HG02678 (cell line): ENCODE measurements at regions not wholly inside any gene's neighbourhood (a gene's known extent, or its start where the extent isn't known, plus 50 kb on each side); places are given as distances from the start of the nearest gene placed in this dataset.

Experiments used
- ATAC-seq: cut with Tn5 transposase; IDR thresholded peaks from one replicate; pipeline ENCODE4 v1.9.1; 2021; ENCODE audit warnings: mild to moderate bottlenecking, moderate library complexity; ENCODE audit not compliant: unreplicated experiment

- no peak for ATAC-seq
Observed at GRCh38 chr2:144086965-144087364, 433.0 kb downstream of the ZEB2 start.

- ATAC-seq: no peak
Observed at GRCh38 chr2:144085016-144085415, 434.9 kb downstream of the ZEB2 start.

DNA sequence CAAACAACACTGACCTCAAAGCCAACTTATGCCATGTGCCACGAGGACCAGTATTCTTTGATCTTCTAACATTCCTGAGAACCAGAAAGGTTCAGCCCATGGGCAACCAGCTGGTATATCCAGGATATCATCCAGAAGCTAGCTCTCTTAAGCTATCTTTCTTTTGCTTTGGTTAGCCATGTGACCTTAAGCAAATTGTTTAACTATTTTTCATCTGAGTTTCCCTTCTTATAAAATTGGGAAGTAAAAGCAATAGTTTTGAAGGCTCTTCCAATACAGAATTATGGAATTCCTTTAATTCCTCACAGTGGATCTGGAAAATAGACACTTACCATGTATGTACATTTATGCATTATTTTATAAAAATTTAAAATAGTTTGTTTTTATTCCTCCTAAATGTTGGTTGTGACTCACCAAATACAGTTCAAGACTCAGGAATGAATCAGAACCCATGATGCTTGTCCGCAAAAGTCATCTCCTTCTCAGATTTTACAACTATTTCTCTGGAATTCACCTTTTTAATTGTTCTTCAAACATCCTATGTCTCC lies 435.7 kb downstream of the ZEB2 start:
- no peak for ATAC-seq

DNA sequence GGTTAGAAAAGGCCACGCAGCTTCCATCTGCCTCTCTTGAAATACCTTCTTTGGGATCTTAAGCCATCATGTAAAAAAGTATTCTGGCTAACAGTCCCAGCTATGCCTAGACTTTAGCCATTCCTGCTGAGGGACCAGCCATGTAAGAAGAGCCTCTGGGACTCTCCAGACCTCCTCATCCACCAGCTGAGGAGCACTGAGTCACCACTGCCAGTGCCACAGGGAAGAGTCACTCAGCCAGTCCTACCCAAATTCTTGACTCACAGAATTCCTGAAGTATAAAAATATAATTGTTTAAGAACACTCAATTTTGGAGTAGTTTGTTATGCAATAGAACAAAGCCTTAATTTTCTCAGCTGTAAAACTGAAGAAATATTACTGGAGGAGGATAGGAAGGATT lies 436.7 kb downstream of the ZEB2 start:
- ATAC-seq: no peak

DNA sequence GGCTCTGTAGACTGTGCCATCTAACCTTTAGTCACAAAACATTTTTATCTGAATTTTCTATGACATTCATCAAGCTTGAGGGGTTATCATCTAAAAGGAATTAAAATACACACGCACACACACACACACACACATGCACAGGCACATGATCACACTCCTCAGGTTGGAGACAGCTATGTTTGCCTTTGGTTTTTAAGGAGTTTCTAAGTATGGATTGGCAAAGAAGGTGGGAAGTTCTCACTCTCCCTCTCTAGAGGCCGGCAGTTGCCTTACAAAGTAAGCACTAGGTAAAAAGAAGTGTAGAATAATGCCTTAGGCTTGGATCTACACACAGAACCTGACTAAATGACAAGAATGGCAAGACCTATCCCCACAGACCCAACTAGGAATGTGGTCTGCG lies 437.1 kb downstream of the ZEB2 start:
- no peak for ATAC-seq

GRCh38 chr2:144082327-144082726 lies 437.6 kb downstream of the ZEB2 start:
- no peak for ATAC-seq

GRCh38 chr2:144081272-144081671 lies 438.6 kb downstream of the ZEB2 start:
- no peak for ATAC-seq

DNA sequence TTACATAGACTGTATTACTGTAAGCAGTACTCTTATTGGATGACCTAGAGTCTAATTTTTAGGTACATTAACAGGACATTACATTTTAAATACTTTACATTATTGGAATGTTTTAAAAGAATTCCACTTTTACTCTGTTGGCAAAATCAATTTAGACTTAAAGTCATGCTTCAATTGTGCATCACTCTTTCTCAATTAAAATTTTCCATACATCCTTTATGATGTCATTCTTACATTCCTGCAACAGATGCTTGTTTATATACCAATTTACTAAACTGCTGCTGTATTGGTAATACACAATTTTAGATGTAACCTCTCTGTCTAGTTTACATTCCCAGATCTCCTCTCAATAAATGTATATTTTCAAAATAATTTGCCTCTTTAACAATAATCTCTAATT lies 440.1 kb downstream of the ZEB2 start:
- ATAC-seq: no peak

DNA sequence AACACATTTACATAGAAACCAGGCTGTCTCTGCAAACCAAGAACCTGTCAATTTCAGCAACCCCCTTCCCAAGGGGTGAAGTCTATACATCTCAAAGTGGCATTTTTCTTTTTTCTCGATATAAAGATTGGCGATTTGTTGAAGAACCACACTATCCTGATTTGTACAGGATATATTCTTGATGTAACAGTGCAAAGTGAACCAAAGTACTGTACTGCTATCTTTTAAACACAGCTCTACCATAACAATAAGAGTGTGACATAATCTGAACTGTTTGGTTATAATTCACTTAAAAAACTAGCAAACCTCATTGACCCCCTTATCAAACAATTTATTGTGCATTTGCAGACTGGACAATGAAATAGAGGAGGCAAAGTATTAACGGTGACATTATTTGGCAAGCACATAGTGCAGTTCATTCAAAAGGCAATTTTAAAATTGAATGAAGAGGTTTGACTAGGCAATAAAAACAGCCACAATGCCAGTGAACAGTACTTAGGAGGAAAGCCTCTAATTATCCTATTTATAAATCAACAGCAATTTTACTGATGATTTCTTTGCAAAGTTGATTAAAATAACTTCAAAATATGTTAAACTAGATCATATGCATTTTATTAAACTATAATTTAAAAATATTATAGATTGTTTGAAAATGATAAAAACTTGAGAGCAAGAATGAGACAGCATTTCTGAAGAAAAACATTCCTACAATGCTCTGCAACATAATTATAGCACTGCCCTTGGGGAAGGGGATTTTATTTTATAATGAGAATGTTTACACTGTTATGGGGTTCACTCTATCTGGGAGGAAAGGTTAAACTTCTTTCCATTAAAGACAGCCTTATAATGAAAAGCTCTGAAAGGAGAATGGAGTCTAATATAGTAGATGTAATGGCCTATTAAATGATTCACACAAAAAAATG lies 440.9 kb downstream of the ZEB2 start:
- no peak for ATAC-seq

- ATAC-seq: no peak
Observed at GRCh38 chr2:144078106-144078505, 441.8 kb downstream of the ZEB2 start.

DNA sequence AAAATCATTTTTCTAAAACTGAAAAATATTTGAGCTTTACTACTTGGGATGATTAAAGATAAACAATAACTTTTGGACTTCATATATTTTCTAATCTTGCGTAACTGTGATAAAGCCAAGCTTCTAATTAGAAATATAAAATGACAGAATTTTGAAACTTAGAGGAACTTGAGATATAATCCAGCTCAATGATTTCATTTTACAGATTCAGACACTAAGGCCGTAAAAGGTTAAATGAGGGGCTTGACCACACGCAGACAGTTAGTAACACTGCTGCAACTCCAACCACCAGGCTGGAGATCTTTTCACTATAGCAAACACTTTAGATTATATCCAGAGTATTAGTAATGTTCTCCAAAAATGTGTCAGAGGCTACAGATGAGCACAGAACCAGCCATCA lies 445.5 kb downstream of the ZEB2 start:
- no peak for ATAC-seq

DNA sequence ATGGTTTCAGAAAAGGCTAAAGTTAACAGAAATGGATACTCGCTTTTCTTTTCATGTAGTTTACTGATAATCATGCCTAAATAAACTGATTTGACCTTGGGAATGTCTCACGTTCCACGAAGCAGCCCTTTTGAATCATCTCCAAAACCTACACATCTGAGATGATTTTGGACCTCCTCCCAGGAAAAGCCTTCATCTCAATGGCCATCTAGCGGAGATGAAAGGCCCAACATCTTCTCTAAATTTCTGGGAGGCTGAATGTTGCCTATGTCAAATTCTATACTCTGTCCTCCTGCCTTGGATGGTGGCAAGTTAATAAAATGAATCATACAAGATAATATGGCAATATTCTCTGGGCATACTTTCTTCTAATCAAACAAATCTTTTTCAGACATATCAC lies 448.5 kb downstream of the ZEB2 start:
- no peak for ATAC-seq

- no peak for ATAC-seq
Observed at GRCh38 chr2:144067506-144067905, 452.4 kb downstream of the ZEB2 start.

DNA sequence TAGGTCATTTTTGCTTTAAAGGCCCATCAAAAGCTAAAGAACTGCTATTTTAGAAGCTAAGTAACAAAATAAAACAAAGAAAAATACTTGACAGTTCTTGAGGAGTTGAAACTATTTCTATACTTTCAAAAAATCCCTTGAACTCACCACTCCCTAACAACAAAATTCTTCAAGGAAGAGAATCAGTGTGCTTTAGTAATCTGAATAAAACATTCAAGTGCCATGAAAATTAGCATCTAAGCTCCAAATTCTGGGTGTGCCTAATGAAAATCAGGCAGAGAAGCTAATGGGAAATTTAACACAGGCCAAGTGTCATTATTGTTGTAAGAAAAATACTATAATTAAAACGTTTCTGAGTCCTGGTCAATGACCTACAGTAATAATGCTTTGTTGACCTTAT lies 456.3 kb downstream of the ZEB2 start:
- ATAC-seq: no peak

DNA sequence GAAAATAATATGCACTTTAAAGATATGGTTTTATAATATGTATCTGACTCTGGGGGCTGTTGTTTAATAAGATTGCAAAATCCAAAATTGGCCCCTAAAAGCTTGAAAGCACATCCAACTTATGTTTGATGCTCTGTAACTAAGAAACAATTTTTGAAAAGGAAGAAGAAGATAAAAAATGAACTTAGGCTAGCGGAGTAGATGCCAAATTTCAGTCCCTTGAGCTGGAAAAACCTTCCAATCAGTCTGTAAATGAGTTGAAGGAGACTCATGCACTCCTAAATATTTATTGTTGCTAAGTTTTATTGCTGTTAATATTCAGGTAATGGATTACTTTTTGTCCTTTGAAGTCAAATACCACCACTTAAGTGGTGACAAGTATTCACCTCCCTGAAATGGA lies 465.0 kb downstream of the ZEB2 start:
- no peak for ATAC-seq

GRCh38 chr2:144052083-144052482 lies 467.8 kb downstream of the ZEB2 start:
- no peak for ATAC-seq

DNA sequence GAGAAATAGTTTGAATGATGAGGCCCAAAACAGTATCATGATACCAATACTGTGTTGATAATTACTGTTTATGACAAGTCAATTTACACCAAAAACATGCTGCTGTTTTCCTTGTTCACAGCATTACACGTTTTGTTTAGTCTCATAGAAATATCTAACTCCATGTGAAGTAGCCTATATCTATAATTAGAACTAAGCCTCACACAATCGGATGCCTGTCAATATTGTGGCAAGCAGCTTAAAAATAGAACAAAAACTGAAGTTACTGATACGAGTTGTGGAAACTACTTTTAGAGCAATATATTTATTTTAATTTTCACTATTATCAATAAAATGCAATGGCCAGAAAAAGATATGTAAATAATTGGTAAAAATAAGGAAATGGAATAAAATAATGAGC lies 470.8 kb downstream of the ZEB2 start:
- no peak for ATAC-seq

DNA sequence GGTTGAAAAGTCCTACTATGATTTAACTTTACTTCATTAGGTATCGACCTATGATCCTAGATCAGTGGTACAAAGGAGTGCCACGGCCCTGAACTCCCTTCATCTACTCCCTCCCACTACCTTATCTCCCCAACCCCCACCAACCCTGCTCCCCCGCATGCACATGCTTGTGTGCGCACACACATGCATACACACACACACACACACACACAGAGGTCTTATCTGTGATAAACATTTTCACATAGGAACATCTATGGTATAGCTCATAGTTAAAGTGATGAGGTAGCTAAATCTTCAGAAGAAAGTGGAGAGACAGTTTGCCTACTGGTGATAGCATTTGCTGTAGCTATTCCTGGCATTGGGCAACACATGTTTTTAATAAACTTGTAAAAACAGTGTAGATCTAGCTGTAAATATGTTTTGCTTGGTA lies 471.3 kb downstream of the ZEB2 start:
- no peak for ATAC-seq

GRCh38 chr2:144042751-144043150 lies 477.2 kb downstream of the ZEB2 start:
- no peak for ATAC-seq

- ATAC-seq: no peak
Observed at GRCh38 chr2:144041612-144042011, 478.3 kb downstream of the ZEB2 start.

GRCh38 chr2:144040834-144041233 lies 479.1 kb downstream of the ZEB2 start:
- ATAC-seq: no peak

- no peak for ATAC-seq
Observed at GRCh38 chr2:144032566-144032965, 487.4 kb downstream of the ZEB2 start.

DNA sequence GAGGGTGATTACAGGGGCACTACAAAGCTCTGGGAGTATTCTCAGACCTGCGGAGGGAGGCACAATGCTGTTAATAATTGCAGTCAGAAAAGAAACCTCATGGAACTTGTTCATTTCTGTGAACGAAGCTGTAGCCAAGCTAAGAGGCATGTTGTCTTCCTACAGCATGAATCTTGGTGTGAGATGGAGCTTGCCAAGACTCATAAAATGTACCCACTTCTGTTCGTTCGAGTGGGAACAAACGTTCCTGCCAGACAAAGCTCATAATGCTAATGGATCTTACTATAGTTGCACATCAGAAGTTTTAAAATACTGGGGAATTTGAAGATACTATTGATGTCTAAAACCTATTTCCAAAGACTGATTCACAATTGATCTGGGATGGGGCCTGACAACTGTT lies 489.1 kb downstream of the ZEB2 start:
- no peak for ATAC-seq
